DOHH2 (cell line): ENCODE measurements at regions not wholly inside any gene's neighbourhood (a gene's known extent, or its start where the extent isn't known, plus 50 kb on each side); places are given as distances from the start of the nearest gene placed in this dataset.

ENCODE experiments used
- H3F3A ChIP-seq: fragments of 200-600 bp; sonication (generic), shearing (Covaris generic); 2 replicates; pipeline ENCODE4 v1.6.0; 2016; ENCODE audit warnings: antibody characterized with exemption, mild to moderate bottlenecking; ENCODE audit not compliant: control insufficient read depth, insufficient read depth
- H3K27ac ChIP-seq: fragments of 200-600 bp; sonication (generic); 2 replicates; pipeline ENCODE4 v1.5.1; 2014; ENCODE audit warnings: low read depth, mild to moderate bottlenecking, low read length, moderate library complexity
- H3K27me3 ChIP-seq: fragments of 200-600 bp; sonication (generic); 2 replicates; pipeline ENCODE4 v1.6.1; 2014; ENCODE audit warnings: mild to moderate bottlenecking, low read length, mixed read lengths; ENCODE audit not compliant: control insufficient read depth
- H3K36me3 ChIP-seq: fragments of 200-600 bp; sonication (generic); 2 replicates; pipeline ENCODE4 v1.6.1; 2014; ENCODE audit warnings: mild to moderate bottlenecking, low read length, moderate library complexity, mixed read lengths; ENCODE audit not compliant: control insufficient read depth
- H3K4me1 ChIP-seq: fragments of 200-600 bp; sonication (generic); 2 replicates; pipeline ENCODE4 v1.6.1; 2014; ENCODE audit warnings: mild to moderate bottlenecking, low read length, mixed read lengths; ENCODE audit not compliant: control insufficient read depth
- H3K4me2 ChIP-seq: fragments of 200-600 bp; sonication (generic); 2 replicates; pipeline ENCODE4 v1.6.0; 2014; ENCODE audit warnings: mild to moderate bottlenecking, low read length, moderate library complexity
- H3K4me3 ChIP-seq: fragments of 200-600 bp; sonication (generic); 2 replicates; pipeline ENCODE4 v1.5.1; 2014; ENCODE audit warnings: mild to moderate bottlenecking, low read length, mixed read lengths
- H3K79me2 ChIP-seq: fragments of 200-600 bp; sonication (generic); 2 replicates; pipeline ENCODE4 v1.6.1; 2014; ENCODE audit warnings: mild to moderate bottlenecking, low read length, mixed read lengths; ENCODE audit not compliant: control insufficient read depth
- H3K9me2 ChIP-seq: fragments of 200-600 bp; sonication (generic); replicated peaks from 2 replicates; pipeline ENCODE4 v1.6.1; 2014; ENCODE audit warnings: mild to moderate bottlenecking, low read length, mixed read lengths; ENCODE audit not compliant: control insufficient read depth
- H3K9me3 ChIP-seq: fragments of 200-600 bp; sonication (generic); 2 replicates; pipeline ENCODE4 v1.6.1; 2014; ENCODE audit warnings: antibody characterized with exemption, low read length, mixed read lengths; ENCODE audit not compliant: control insufficient read depth, insufficient read depth
- H4K20me1 ChIP-seq: fragments of 200-600 bp; sonication (generic); 2 replicates; pipeline ENCODE4 v1.6.0; 2014; ENCODE audit warnings: low read depth, mild to moderate bottlenecking, antibody characterized with exemption, low read length, moderate library complexity; ENCODE audit not compliant: control insufficient read depth, insufficient read depth
- CTCF ChIP-seq: fragments of 200-600 bp; sonication (generic); IDR thresholded peaks from one replicate; pipeline ENCODE4 v1.5.1; 2014; ENCODE audit warnings: antibody characterized with exemption, mild to moderate bottlenecking, low read depth, low read length; ENCODE audit not compliant: poor library complexity, severe bottlenecking
- EZH2phosphoT487 ChIP-seq: fragments of 200-600 bp; sonication (generic); IDR thresholded peaks from 2 replicates; pipeline ENCODE4 v1.6.1; 2017; ENCODE audit warnings: borderline replicate concordance, mild to moderate bottlenecking, antibody characterized with exemption, low read length, moderate library complexity, mixed read lengths

- Histone ChIP-seq H3K4me1 (no peaks in the 10 kb centered on the region), H4K20me1 (no peaks in the 10 kb centered on the region), H3K27ac (no peak overlapping the region), H3K27me3 (no peaks in the 10 kb centered on the region; the same call in 1 of the 2 replicates), H3K9me3 (no peaks in the 10 kb centered on the region; the same call in 1 of the 2 replicates), H3K79me2 (no peaks in the 10 kb centered on the region), H3K36me3 (no peaks in the 10 kb centered on the region), H3K4me2 (no peak overlapping the region), H3K4me3 (no peak overlapping the region), H3F3A (no peaks in the 10 kb centered on the region), H3K9me2 (no peaks in the 10 kb centered on the region)
- TF ChIP-seq EZH2phosphoT487 = no peak
- TF ChIP-seq CTCF = no peak
These were observed 265.4 kb downstream of the CGGBP1 start for GRCh38 chr3:87793337-87793877.

DNA sequence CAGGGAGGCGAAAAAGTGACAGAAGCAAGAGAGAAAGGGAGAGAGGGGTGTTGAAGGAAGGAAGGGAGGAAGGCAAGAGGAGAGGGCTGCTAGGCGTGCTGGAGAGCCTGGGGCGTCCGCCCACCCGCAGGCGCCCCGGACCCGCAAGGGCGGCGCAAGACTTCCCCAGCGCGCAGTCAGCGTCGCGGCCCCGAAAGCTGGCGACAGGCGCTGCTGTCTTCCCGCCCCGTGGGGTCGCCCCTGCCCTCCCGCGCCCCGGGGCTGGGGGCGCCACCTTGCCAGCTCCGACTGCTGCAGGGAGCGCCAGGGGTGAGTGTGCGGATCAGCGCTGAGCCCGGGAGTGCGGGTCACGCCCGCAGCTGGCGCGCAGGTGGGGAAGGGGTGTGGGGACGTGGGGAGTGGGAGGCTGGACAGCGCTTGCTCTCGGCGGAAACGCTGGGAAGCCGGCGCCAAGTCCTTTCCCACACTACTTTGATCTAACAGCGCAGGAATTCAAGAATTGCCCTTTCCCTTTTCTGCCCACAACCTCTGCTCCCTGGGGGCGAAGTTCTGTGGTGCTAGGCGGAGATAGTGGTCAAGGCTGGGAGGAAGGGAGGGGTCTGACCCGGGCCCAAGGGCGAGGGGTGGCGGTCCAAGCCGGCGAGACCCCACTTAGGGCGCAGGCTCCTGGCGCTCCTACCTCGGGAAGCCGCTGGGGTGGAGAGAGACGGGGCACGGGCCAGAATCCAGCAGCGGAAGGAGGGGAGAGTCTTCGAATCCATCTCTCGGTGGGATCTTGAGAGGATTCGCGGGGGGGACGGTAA, 266.1 kb downstream of the CGGBP1 start, which contains the start of gene HTR1F:
Gene HTR1F, plus strand, starts transcription at position 173 of the 803 bp plus-strand sequence.
- Histone ChIP-seq H3K27me3 (no peaks in the 10 kb centered on the region; the same call in 1 of the 2 replicates), H3F3A (no peaks in the 10 kb centered on the region), H3K36me3 (no peaks in the 10 kb centered on the region), H4K20me1 (no peaks in the 10 kb centered on the region), H3K79me2 (no peaks in the 10 kb centered on the region), H3K9me2 (no peaks in the 10 kb centered on the region), H3K4me1 (no peaks in the 10 kb centered on the region), H3K9me3 (no peaks in the 10 kb centered on the region; the same call in 1 of the 2 replicates), H3K4me2 (no peak within 1 kb of the TSS), H3K4me3 (no peak within 1 kb of the TSS), H3K27ac (no peak within 1 kb of the TSS)
- TF ChIP-seq EZH2phosphoT487 (no peak), CTCF (no peak)

DNA sequence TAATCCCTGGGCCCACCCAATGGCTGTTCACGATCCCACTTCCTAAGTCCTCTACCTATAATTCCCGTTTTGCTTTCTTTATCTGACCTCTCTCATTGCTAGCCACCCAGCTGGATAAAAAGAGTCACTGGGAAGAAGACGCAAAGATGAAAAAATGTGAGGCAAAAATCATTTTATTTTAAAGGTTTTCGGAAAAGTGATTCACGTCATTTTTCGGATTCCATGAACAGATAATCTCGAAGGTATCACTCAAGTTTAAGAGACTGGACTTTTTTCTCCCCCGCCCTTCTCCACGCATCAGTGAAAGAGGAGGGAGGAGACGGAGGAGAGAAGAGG, 266.6 kb downstream of the CGGBP1 start:
- H3K27me3 ChIP-seq = no peaks in the 10 kb centered on the region
- TF ChIP-seq EZH2phosphoT487 (no peak), CTCF (no peak)
- H3K36me3 ChIP-seq = no peaks in the 10 kb centered on the region
- no peaks in the 10 kb centered on the region for H3F3A ChIP-seq
- no peak overlapping the region for H3K4me3 ChIP-seq
- no peaks in the 10 kb centered on the region for H4K20me1 ChIP-seq
- H3K79me2 ChIP-seq = no peaks in the 10 kb centered on the region
- H3K9me3 ChIP-seq = no peaks in the 10 kb centered on the region; the same call in 1 of the 2 replicates
- H3K9me2 ChIP-seq = no peaks in the 10 kb centered on the region
- H3K4me1 ChIP-seq = no peaks in the 10 kb centered on the region
- H3K4me2 ChIP-seq = no peak overlapping the region
- no peak overlapping the region for H3K27ac ChIP-seq
